Endothelial cell of umbilical vein (primary cell): ENCODE measurements at regions not wholly inside any gene's neighbourhood (a gene's known extent, or its start where the extent isn't known, plus 50 kb on each side); places are given as distances from the start of the nearest gene placed in this dataset.

Experiments
- BruUV-seq: library from RNA; stranded (reverse); fragments of 400-500 nt; replicated peaks from 2 replicates; lab custom pipeline; 2021; lab: Mats Ljungman, UMichigan
- CTCF ChIA-PET: fragments of 300-600, 350-600 bp; sonication (Branson Sonifier 250); formaldehyde crosslinking; loops from one replicate; lab custom pipeline; 2021; ENCODE audit warnings: antibody characterized with exemption, inconsistent platforms; lab: Charles Lee
- POLR2A ChIA-PET: fragments of 300-600, 350-600 bp; sonication (Branson Sonifier 250); formaldehyde crosslinking; loops from one replicate; lab custom pipeline; 2021; ENCODE audit warnings: antibody characterized with exemption, inconsistent platforms; lab: Charles Lee
- DNase-seq: peaks from one replicate; pipeline ENCODE4 v3.0.0-alpha.2; 2011; ENCODE audit warnings: low read depth, low spot score
- FAIRE-seq: peaks from 2 replicates; lab custom pipeline; 2011; peaks lifted over from hg19 to GRCh38; lab: Jason Lieb, UNC
- H2AFZ ChIP-seq: 2 replicates; pipeline ENCODE4 v1.6.0; 2012; ENCODE audit warnings: low read depth, low read length, control low read depth, inconsistent platforms
- H3K27ac ChIP-seq: 2 replicates; pipeline ENCODE4 v1.5.1; 2011; ENCODE audit warnings: low read depth, mild to moderate bottlenecking, control low read depth, low read length, moderate library complexity; ENCODE audit not compliant: insufficient read depth
- H3K27me3 ChIP-seq, 2 experiments: 2 replicates each; pipeline versions ENCODE4 v1.6.0 to v1.6.1; 2011; ENCODE audit warnings: low read length in 2 of 2, mixed read lengths in 1 of 2; ENCODE audit not compliant: control insufficient read depth in 2 of 2, insufficient read depth in 2 of 2
- H3K36me3 ChIP-seq, 2 experiments: 2 replicates in 1 of 2; 3 replicates in 1 of 2; pipeline ENCODE4 v1.5.1; 2011; ENCODE audit warnings: low read length in 2 of 2, mild to moderate bottlenecking in 1 of 2, moderate library complexity in 1 of 2; ENCODE audit not compliant: control insufficient read depth in 2 of 2, insufficient read depth in 2 of 2; ENCODE audit errors: extremely low read depth in 1 of 2
- H3K4me1 ChIP-seq: 3 replicates; pipeline ENCODE4 v1.5.1; 2011; ENCODE audit warnings: mild to moderate bottlenecking, low read length; ENCODE audit not compliant: control insufficient read depth, insufficient read depth; ENCODE audit errors: extremely low read depth
- H3K4me2 ChIP-seq: 2 replicates; pipeline ENCODE4 v1.6.1; 2011; ENCODE audit warnings: low read length, control low read depth, mixed read lengths; ENCODE audit not compliant: insufficient read depth
- H3K4me3 ChIP-seq, 3 experiments: fragments of 200-600 bp in 1 of 3; sonication (generic), shearing (Covaris generic) in 1 of 3; replicated peaks in 1 of 3; 2 replicates each; pipeline ENCODE4 v1.5.1; 2011 to 2016; ENCODE audit warnings: control low read depth in 3 of 3, low read length in 3 of 3, mild to moderate bottlenecking in 2 of 3, inconsistent platforms in 1 of 3, low read depth in 1 of 3, moderate library complexity in 1 of 3; ENCODE audit not compliant: insufficient read depth in 1 of 3
- H3K79me2 ChIP-seq: 2 replicates; pipeline ENCODE4 v1.6.0; 2012; ENCODE audit warnings: low read length, inconsistent platforms; ENCODE audit not compliant: control insufficient read depth, insufficient read depth
- H3K9ac ChIP-seq: replicated peaks from 2 replicates; pipeline ENCODE3; 2011; ENCODE audit warnings: low read length, control low read depth; ENCODE audit not compliant: insufficient read depth; ENCODE audit errors: extremely low read depth
- H3K9me1 ChIP-seq: replicated peaks from 3 replicates; pipeline ENCODE4 v1.6.0; 2011; ENCODE audit warnings: mild to moderate bottlenecking, low read length; ENCODE audit not compliant: control insufficient read depth, insufficient read depth; ENCODE audit errors: extremely low read depth
- H3K9me3 ChIP-seq: replicated peaks from 2 replicates; pipeline ENCODE4 v1.5.1; 2012; ENCODE audit warnings: low read length, inconsistent platforms; ENCODE audit not compliant: control insufficient read depth, insufficient read depth
- H4K20me1 ChIP-seq: replicated peaks from 2 replicates; pipeline ENCODE3; 2011; ENCODE audit warnings: mild to moderate bottlenecking, low read length; ENCODE audit not compliant: control insufficient read depth, insufficient read depth; ENCODE audit errors: extremely low read depth
- EZH2 ChIP-seq: IDR thresholded peaks from 2 replicates; pipeline ENCODE4 v1.6.1; 2012; ENCODE audit warnings: borderline replicate concordance, low read depth, mild to moderate bottlenecking, moderate library complexity, low read length, inconsistent platforms; ENCODE audit not compliant: severe bottlenecking
- FOS ChIP-seq: IDR thresholded peaks from 2 replicates; pipeline ENCODE4 v1.6.1; 2011; ENCODE audit warnings: mild to moderate bottlenecking, low read length, moderate library complexity, borderline replicate concordance; ENCODE audit not compliant: insufficient read depth
- GATA2 ChIP-seq: IDR thresholded peaks from 2 replicates; pipeline ENCODE4 v1.7.0; 2011; ENCODE audit warnings: low read depth, mild to moderate bottlenecking, moderate library complexity, mixed read lengths, low read length; ENCODE audit not compliant: insufficient read length, insufficient read depth
- JUN ChIP-seq: IDR thresholded peaks from 2 replicates; pipeline ENCODE4 v1.6.1; 2011; ENCODE audit warnings: borderline replicate concordance, low read depth; ENCODE audit not compliant: insufficient read length, insufficient read depth
- MYC ChIP-seq: IDR thresholded peaks from one replicate; pipeline ENCODE4 v1.6.1; 2011; ENCODE audit warnings: mild to moderate bottlenecking, low read depth, low read length
- POLR2A ChIP-seq: IDR thresholded peaks from 2 replicates; pipeline ENCODE4 v1.6.1; 2012; ENCODE audit warnings: low read depth, mild to moderate bottlenecking, control low read depth, low read length
- POLR2AphosphoS5 ChIP-seq: IDR thresholded peaks from 2 replicates; pipeline ENCODE4 v1.6.1; 2012; ENCODE audit warnings: low read depth, mild to moderate bottlenecking, control low read depth, low read length, moderate library complexity; ENCODE audit not compliant: insufficient read depth
- dilution Hi-C: fragments of 300-500 bp; cut with MboI; formaldehyde crosslinking; loops from one replicate; pipeline ENCODE4 v1.15.0; 2019; ENCODE audit warnings: low sequenced_read_pairs; ENCODE audit not compliant: extremely low pct_ligation_motif_present
- intact Hi-C: fragments of 100-400 bp; cut with micrococcal nuclease; formaldehyde crosslinking; loops from one replicate; pipeline ENCODE4 v1.10.0; 2022
- TF ChIP-seq, protein P1 (sequence below): IDR thresholded peaks from 2 replicates; pipeline ENCODE4 v1.6.1; 2011; ENCODE audit not compliant: insufficient read depth, insufficient read length
- TF ChIP-seq, protein P2 (sequence below), 2 donors: IDR thresholded peaks; 1 replicate in 1 of 2; 2 replicates in 1 of 2; pipeline ENCODE4 v1.5.1; 2011; ENCODE audit warnings: low read length in 2 of 2, mild to moderate bottlenecking in 2 of 2, moderate library complexity in 2 of 2, control low read depth in 1 of 2, inconsistent platforms in 1 of 2, low read depth in 1 of 2; ENCODE audit not compliant: insufficient read depth in 1 of 2; ENCODE audit errors: extremely low read depth in 1 of 2

DNA sequence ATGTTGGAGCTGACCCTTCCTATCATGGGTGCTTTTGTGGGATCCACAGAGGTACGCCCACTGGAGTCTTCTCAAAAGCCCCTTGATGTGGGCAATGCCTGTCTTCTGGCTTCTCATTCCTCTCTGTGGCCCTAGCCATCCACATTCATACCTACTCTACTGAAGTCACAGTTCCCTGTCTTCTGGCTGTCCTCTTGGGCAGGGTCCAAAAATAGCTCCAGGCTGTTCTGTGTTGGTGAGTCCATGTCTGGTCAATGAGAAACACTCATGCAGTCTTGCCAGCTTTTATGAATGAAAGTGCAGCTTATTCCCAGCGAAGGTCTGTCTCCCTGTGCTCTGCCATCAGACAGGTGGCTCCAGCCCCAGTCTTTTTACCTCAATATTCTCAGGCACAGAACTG is 135.9 kb upstream of the MDM1 start:
- Histone ChIP-seq H3K4me1 (no peaks in the 10 kb centered on the region), H3K4me2 (no peak overlapping the region), H3K9me1 (no peaks in the 10 kb centered on the region), H4K20me1 (no peaks in the 10 kb centered on the region), H2AFZ (no peak overlapping the region), H3K36me3 (no peaks in the 10 kb centered on the region), H3K27me3 (no peaks in the 10 kb centered on the region), H3K79me2 (no peaks in the 10 kb centered on the region), H3K27ac (no peak overlapping the region), H3K9me3 (no peaks in the 10 kb centered on the region), H3K4me3 (no peak overlapping the region), H3K9ac (no peak overlapping the region)
- no TSS peak for BruUV-seq
- DNase-seq (no peak), FAIRE-seq (no peak)
- ChIA-PET POLR2A (no interaction called here), CTCF (interaction anchor here (1.0 kb wide), 1 partner anchor 11 kb away, joined by 3 read pairs; no protein-coding TSS in a partner anchor)
- dilution Hi-C loops (no loop called here), intact Hi-C loops (no loop called here)
- TF ChIP-seq GATA2 = no peak
- TF ChIP-seq MYC = no peak
- no peak for TF ChIP-seq JUN
- TF ChIP-seq POLR2A = no peak

DNA sequence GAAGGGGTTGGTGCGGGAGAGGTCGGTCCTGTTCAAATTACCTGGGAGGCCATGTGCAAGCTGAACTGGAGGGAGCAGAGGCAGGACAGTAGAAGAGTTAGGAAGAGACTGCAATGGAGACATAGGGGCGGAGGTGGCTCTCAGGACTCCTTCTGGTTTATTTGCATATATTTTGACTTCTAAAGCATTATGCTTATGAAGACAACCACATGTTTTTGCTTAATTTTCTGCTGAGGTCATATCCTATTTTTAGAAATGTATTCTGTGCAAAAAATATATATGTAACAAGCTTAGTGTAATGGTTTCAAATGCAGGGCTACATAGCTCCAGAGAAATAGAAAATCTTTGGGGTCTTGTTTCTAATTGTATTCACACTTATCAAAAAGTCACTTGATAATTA is 137.0 kb upstream of the MDM1 start:
- DNase-seq (no peak), FAIRE-seq (no peak)
- Histone ChIP-seq H4K20me1 (no peaks in the 10 kb centered on the region), H2AFZ (no peak overlapping the region), H3K27me3 (no peaks in the 10 kb centered on the region), H3K4me3 (no peak overlapping the region), H3K9ac (no peak overlapping the region), H3K4me2 (no peak overlapping the region), H3K9me3 (no peaks in the 10 kb centered on the region), H3K27ac (no peak overlapping the region), H3K9me1 (no peaks in the 10 kb centered on the region), H3K79me2 (no peaks in the 10 kb centered on the region), H3K36me3 (no peaks in the 10 kb centered on the region), H3K4me1 (no peaks in the 10 kb centered on the region)
- TF ChIP-seq MYC (no peak), FOS (no peak), EZH2 (no peak), GATA2 (no peak), POLR2A (no peak), POLR2AphosphoS5 (no peak), JUN (no peak)
- TF ChIP-seq, protein P1, sequence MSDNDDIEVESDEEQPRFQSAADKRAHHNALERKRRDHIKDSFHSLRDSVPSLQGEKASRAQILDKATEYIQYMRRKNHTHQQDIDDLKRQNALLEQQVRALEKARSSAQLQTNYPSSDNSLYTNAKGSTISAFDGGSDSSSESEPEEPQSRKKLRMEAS = no peak
- TF ChIP-seq, protein P2, sequence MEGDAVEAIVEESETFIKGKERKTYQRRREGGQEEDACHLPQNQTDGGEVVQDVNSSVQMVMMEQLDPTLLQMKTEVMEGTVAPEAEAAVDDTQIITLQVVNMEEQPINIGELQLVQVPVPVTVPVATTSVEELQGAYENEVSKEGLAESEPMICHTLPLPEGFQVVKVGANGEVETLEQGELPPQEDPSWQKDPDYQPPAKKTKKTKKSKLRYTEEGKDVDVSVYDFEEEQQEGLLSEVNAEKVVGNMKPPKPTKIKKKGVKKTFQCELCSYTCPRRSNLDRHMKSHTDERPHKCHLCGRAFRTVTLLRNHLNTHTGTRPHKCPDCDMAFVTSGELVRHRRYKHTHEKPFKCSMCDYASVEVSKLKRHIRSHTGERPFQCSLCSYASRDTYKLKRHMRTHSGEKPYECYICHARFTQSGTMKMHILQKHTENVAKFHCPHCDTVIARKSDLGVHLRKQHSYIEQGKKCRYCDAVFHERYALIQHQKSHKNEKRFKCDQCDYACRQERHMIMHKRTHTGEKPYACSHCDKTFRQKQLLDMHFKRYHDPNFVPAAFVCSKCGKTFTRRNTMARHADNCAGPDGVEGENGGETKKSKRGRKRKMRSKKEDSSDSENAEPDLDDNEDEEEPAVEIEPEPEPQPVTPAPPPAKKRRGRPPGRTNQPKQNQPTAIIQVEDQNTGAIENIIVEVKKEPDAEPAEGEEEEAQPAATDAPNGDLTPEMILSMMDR (IDR thresholded peaks at IDR 0.05; ENCODE audit: extremely low read depth in 1 of 2, insufficient read depth in 1 of 2, low read depth in 1 of 2, low read length in 2 of 2) = no peak
- ChIA-PET POLR2A (interaction anchor here (1.0 kb wide), 1 partner anchor 13 kb away, joined by 3 read pairs; no protein-coding TSS in a partner anchor), CTCF (no interaction called here)
- BruUV-seq = no TSS peak
- intact Hi-C loops (no loop called here), dilution Hi-C loops (no loop called here)
